ENCODE measurements at regions not wholly inside any gene's neighbourhood (a gene's known extent, or its start where the extent isn't known, plus 50 kb on each side); places are given as distances from the start of the nearest gene placed in this dataset.

- peak in 1 of 2 donors; percentile 18 for DNase-seq
These were observed 179.0 kb upstream of the KLF14 start for GRCh38 chr7:130912862-130913638.

GRCh38 chr7:130913639-130914553 lies 179.9 kb upstream of the KLF14 start:
- no peak for DNase-seq

- no peak for DNase-seq
These were observed 180.7 kb upstream of the KLF14 start for GRCh38 chr7:130914554-130915294.

- no peak for DNase-seq
These were observed 183.7 kb upstream of the KLF14 start for GRCh38 chr7:130917669-130918128.

- no peak for DNase-seq
These were observed 184.4 kb upstream of the KLF14 start for GRCh38 chr7:130918129-130919052.

GRCh38 chr7:130919316-130920103 lies 185.5 kb upstream of the KLF14 start:
- no peak for DNase-seq

- no peak for DNase-seq
These were observed 186.1 kb upstream of the KLF14 start for GRCh38 chr7:130920122-130920521.

GRCh38 chr7:130921391-130922180 lies 187.6 kb upstream of the KLF14 start:
- peak; percentile 68 to 83 for DNase-seq

- DNase-seq: no peak
These were observed 188.5 kb upstream of the KLF14 start for GRCh38 chr7:130922206-130923112.

- DNase-seq: peak in 1 of 2 donors; percentile 29
These were observed 189.4 kb upstream of the KLF14 start for GRCh38 chr7:130923365-130923764.

GRCh38 chr7:130923930-130924329 lies 189.9 kb upstream of the KLF14 start:
- no peak for DNase-seq

GRCh38 chr7:130925136-130925794 lies 191.3 kb upstream of the KLF14 start:
- no peak for DNase-seq

GRCh38 chr7:130926001-130926691 lies 192.1 kb upstream of the KLF14 start:
- no peak for DNase-seq

GRCh38 chr7:130927062-130927461 lies 193.1 kb upstream of the KLF14 start:
- no peak for DNase-seq

GRCh38 chr7:130927564-130927963 lies 193.6 kb upstream of the KLF14 start:
- no peak for DNase-seq

GRCh38 chr7:130929896-130930659 lies 196.1 kb upstream of the KLF14 start:
- DNase-seq: no peak

- peak in 1 of 2 donors; percentile 23 for DNase-seq
These were observed 196.7 kb upstream of the KLF14 start for GRCh38 chr7:130930681-130931080.

Data from hippocampal formation (tissue), 2 donors.